ENCODE measurements at regions not wholly inside any gene's neighbourhood (a gene's known extent, or its start where the extent isn't known, plus 50 kb on each side); places are given as distances from the start of the nearest gene placed in this dataset.

DNA sequence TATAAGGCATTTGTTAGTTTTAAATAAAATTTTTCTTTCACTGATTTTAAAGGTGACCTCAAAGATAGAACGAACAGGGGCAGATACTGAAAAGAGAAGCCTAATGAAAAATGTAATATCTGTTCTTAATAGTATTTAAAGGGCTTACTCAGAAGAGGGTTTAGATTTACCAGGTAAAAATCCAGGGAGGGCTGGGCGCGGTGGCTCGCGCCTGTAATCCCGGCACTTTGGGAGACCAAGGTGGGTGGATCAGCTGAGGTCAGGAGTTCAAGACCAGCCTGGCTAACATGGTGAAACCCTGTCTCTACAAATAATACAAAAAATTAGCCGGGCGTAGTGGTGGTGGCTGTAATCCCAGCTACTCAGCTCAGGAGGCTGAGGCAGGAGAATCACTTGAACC lies 108.3 kb upstream of the CNTNAP2 start:
- TF ChIP-seq, protein P1, sequence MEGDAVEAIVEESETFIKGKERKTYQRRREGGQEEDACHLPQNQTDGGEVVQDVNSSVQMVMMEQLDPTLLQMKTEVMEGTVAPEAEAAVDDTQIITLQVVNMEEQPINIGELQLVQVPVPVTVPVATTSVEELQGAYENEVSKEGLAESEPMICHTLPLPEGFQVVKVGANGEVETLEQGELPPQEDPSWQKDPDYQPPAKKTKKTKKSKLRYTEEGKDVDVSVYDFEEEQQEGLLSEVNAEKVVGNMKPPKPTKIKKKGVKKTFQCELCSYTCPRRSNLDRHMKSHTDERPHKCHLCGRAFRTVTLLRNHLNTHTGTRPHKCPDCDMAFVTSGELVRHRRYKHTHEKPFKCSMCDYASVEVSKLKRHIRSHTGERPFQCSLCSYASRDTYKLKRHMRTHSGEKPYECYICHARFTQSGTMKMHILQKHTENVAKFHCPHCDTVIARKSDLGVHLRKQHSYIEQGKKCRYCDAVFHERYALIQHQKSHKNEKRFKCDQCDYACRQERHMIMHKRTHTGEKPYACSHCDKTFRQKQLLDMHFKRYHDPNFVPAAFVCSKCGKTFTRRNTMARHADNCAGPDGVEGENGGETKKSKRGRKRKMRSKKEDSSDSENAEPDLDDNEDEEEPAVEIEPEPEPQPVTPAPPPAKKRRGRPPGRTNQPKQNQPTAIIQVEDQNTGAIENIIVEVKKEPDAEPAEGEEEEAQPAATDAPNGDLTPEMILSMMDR (IDR thresholded peaks at IDR 0.05), result no peak
- no peak for TF ChIP-seq POLR2A (IDR thresholded peaks at IDR 0.05)

Data from Peyer's patch (tissue), 4 donors.